ENCODE measurements at regions not wholly inside any gene's neighbourhood (a gene's known extent, or its start where the extent isn't known, plus 50 kb on each side); places are given as distances from the start of the nearest gene placed in this dataset.

- H3K4me1 ChIP-seq (ENCODE audit: control insufficient read depth in 1 of 2, insufficient read depth in 2 of 2, low read length in 2 of 2): no peaks in the 10 kb centered on the region
- H3K27me3 Mint-ChIP-seq (ENCODE audit: low read depth in 3 of 3): peaks cover 38 to 43% (median 42%) of the 10 kb centered on the region in 3 donors
- no CpG with 5 or more reads among the region's 5 CpGs for WGBS (ENCODE audit: insufficient coverage)
- no peaks in the 10 kb centered on the region for H3K9me3 ChIP-seq (replicated peaks in 1 of 2; ENCODE audit: control insufficient read depth in 1 of 2, insufficient read depth in 1 of 2, low read length in 2 of 2)
- TF ChIP-seq CTCF (IDR thresholded peaks at IDR 0.05): no peak
- H3K27me3 ChIP-seq (ENCODE audit: control insufficient read depth in 2 of 2, insufficient read depth in 2 of 2, low read length in 2 of 2): peaks cover 0 to 24% of the 10 kb centered on the region in 2 donors
- no peaks in the 10 kb centered on the region for H3K79me2 ChIP-seq (ENCODE audit: insufficient read depth, low read length)
- H3K9ac ChIP-seq (ENCODE audit: insufficient read depth, low read length, poor library complexity, severe bottlenecking): no peak overlapping the region
- no peak overlapping the region for H3K27ac Mint-ChIP-seq
- intact Hi-C loops (cut with micrococcal nuclease): no loop called here
- no peak overlapping the region for H3K4me3 Mint-ChIP-seq
- H3K36me3 ChIP-seq (replicated peaks in 1 of 2; ENCODE audit: control insufficient read depth in 1 of 2, insufficient read depth in 2 of 2, low read length in 2 of 2): no peaks in the 10 kb centered on the region
- no peaks in the 10 kb centered on the region for H3K36me3 Mint-ChIP-seq
- no peak overlapping the region for H3K4me3 ChIP-seq (replicated peaks in 1 of 3; ENCODE audit: low read depth in 2 of 3, low read length in 3 of 3)
- H3K4me2 ChIP-seq (replicated peaks; ENCODE audit: extremely low read depth, low read length, poor library complexity, severe bottlenecking): no peak overlapping the region
- no peak overlapping the region for H2AFZ ChIP-seq (ENCODE audit: insufficient read depth, low read depth, low read length, poor library complexity, severe bottlenecking)
- DNase-seq: no peak
- H4K20me1 ChIP-seq (ENCODE audit: insufficient read depth, low read length): no peaks in the 10 kb centered on the region
- no peaks in the 10 kb centered on the region for H3K4me1 Mint-ChIP-seq
- H3K9me3 Mint-ChIP-seq: peaks cover 0 to 5% (median 0%) of the 10 kb centered on the region in 7 donors
- no peak overlapping the region for H3K27ac ChIP-seq (ENCODE audit: low read depth in 1 of 2, low read length in 2 of 2)
These were observed 52.8 kb upstream of the LHX5 start for GRCh38 chr12:113524495-113524894.

- intact Hi-C loops (cut with micrococcal nuclease): no loop called here
- Mint-ChIP-seq H3K27ac (no peak overlapping the region), H3K9me3 (peaks cover 0 to 12% (median 0%) of the 10 kb centered on the region in 7 donors), H3K4me1 (no peaks in the 10 kb centered on the region), H3K36me3 (no peaks in the 10 kb centered on the region), H3K27me3 (ENCODE audit: low read depth in 3 of 3) (peaks cover 46 to 62% (median 51%) of the 10 kb centered on the region in 3 donors), H3K4me3 (no peak overlapping the region)
- no peaks in the 10 kb centered on the region for H3K36me3 ChIP-seq (replicated peaks in 1 of 2; ENCODE audit: control insufficient read depth in 1 of 2, insufficient read depth in 2 of 2, low read length in 2 of 2)
- no peak overlapping the region for H3K9ac ChIP-seq (ENCODE audit: insufficient read depth, low read length, poor library complexity, severe bottlenecking)
- H3K4me1 ChIP-seq (ENCODE audit: control insufficient read depth in 1 of 2, insufficient read depth in 2 of 2, low read length in 2 of 2): no peaks in the 10 kb centered on the region
- peaks cover 19 to 49% of the 10 kb centered on the region in 2 donors for H3K27me3 ChIP-seq (ENCODE audit: control insufficient read depth in 2 of 2, insufficient read depth in 2 of 2, low read length in 2 of 2)
- WGBS (ENCODE audit: insufficient coverage): 61% methylated on average over 4 of the region's 8 CpGs
- H3K79me2 ChIP-seq (ENCODE audit: insufficient read depth, low read length): no peaks in the 10 kb centered on the region
- H3K9me3 ChIP-seq (replicated peaks in 1 of 2; ENCODE audit: control insufficient read depth in 1 of 2, insufficient read depth in 1 of 2, low read length in 2 of 2): no peaks in the 10 kb centered on the region
- no peak overlapping the region for H3K27ac ChIP-seq (ENCODE audit: low read depth in 1 of 2, low read length in 2 of 2)
- no peak overlapping the region for H2AFZ ChIP-seq (ENCODE audit: insufficient read depth, low read depth, low read length, poor library complexity, severe bottlenecking)
- no peak for TF ChIP-seq CTCF (IDR thresholded peaks at IDR 0.05)
- no peak overlapping the region for H3K4me2 ChIP-seq (replicated peaks; ENCODE audit: extremely low read depth, low read length, poor library complexity, severe bottlenecking)
- H4K20me1 ChIP-seq (ENCODE audit: insufficient read depth, low read length): no peaks in the 10 kb centered on the region
- no peak for DNase-seq
- H3K4me3 ChIP-seq (replicated peaks in 1 of 3; ENCODE audit: low read depth in 2 of 3, low read length in 3 of 3): no peak overlapping the region
These were observed 50.0 kb upstream of the LHX5 start for GRCh38 chr12:113521708-113522107.

All from CD14-positive monocyte (primary cell).